GM19468 (cell line): ENCODE measurements at regions not wholly inside any gene's neighbourhood (a gene's known extent, or its start where the extent isn't known, plus 50 kb on each side); places are given as distances from the start of the nearest gene placed in this dataset.
"Not testable (repeated sequence)": the region's sequence is repeated elsewhere in the genome, so short reads cannot be mapped to it uniquely, and the experiment has no call there.

Experiments used
- ATAC-seq: cut with Tn5 transposase; IDR thresholded peaks from one replicate; pipeline ENCODE4 v1.9.1; 2021; ENCODE audit warnings: mild to moderate bottlenecking, moderate library complexity, moderate number of reproducible peaks; ENCODE audit not compliant: unreplicated experiment; ENCODE audit errors: extremely low read depth

DNA sequence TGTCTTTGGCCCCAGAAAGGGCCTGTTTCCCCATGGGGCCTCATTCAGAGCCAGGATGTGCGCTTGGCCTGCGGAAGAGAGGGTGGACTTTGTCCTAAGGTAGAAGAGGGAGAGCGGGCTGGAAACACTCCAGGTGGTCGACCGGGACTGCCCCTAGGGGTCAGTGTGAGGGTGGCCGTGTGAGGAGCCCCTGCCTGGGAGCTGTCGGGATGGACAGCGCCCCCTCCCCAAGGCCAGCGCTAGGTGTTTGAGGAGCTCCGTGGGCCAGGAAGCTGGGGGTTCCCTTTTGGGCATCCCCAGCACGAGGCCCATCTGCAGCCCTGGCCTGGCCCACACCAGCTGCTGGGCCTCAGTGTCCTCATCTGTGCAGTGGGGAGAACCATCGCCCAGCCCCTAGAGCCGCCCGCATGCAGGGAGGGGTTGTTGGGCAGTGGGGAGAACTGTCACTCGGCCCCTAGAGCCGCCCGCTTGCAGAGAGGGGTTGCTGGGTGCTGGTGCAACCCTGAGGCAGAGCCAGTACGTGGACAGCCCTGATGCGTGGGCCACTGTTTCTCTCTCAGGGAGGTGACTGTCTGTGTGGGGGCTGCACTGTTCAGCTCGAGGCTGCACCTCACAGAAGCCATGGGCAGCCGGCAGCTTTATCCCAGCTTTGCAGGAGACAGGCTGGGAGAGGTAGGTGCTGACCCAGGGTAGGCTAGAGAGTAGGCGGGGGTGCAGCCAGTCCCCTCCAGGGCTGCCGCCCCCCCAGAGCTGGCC, 1319.9 kb downstream of the BRD1 start:
- no peak for ATAC-seq

DNA sequence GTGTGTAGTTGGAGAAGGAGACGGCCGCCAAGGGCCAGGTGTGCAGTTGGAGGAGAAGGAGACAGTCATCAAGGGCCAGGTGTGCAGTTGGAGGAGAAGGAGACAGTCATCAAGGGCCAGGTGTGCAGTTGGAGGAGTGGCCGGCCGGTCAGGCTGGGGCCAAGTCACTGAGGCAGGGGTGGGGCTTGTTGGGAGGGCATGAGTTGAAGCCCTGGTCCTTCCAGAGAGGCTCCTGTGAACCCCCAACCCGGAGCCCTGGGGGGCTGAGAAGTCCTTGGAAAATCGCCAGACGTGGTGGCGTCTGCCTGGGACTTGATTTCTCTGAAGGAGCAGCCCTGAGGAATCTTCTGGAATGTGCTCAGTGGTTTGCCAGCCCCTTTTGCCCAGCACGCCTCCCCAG, 1320.5 kb downstream of the BRD1 start:
- no peak for ATAC-seq

DNA sequence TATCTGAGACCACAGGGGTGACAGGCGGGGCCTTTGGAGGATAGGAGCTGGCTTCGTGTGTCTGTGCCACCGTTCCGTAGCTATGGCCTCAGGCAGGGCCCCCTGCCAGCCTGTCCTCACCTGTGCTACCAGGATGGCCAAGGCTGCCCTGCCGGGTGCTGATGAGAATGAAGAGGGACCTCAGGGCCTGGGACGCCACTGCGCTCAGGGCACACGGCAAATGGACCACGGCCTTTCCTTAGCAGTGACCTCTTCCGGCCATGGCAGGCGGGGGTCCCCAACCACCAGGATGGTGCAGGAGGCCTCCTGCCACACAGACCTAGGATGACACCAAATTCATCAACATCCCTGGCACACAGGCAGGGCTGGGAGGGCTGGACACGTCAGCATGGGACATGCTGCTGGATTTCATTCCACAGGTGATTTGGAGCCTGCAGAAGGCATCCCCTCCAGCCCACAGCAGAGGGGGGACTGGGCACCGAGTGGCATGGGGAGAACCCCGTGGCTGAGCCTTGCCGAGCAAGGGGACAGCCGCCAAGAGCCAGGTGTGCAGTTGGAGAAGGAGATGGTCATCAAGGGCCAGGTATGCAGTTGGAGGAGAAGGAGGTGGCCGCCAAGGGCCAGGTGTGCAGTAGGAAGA, 1321.0 kb downstream of the BRD1 start:
- no peak for ATAC-seq

DNA sequence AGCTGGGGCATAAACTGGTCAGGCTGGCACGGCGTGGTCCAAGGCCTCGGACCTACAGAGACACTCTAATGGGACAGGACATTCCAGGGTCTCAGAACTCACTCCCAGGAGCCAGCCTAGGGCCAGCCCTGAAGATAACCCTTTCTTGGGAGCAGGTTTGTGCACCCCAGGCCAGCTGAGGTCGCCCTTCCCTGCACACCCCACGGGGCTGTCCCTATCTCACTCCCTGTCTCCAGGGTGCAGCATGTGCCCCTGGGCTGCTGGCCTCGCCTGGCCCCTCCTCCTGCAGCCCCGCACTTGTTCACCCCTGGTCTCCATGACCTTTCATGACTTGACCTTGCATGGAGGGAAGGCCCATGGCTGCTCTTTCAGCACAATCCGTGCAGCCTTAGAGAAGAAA, 1321.8 kb downstream of the BRD1 start:
- ATAC-seq: no peak

DNA sequence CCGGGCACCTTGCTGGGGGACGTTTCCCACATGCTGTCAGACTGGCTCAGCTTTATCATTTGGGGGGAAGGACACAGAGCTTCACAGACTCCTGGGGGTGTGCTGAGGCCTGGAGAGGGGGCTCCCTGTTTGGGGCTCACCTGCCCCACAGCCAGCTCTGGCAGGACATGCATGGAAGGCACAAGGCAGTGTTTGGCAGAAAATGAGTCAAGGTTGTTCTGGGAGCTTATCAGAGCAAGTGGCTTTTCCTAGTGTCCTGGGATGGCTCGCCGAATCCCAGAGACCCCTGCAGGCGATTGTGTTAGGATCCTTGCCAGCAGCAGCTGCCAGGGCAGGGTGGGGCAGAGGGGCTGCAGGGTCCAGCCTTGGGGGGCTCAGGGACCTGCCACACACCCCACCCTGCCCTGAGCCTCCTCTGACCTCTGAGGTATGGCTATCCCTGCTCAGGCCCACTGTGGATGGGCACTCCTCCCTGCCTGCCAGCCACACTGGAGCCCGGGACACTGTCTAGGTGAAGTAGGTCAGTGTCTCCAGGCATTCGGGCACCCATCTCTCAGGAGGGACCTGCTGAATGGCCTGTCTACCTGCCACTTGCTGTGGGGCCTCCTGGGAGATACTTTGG, 1323.0 kb downstream of the BRD1 start:
- no peak for ATAC-seq

DNA sequence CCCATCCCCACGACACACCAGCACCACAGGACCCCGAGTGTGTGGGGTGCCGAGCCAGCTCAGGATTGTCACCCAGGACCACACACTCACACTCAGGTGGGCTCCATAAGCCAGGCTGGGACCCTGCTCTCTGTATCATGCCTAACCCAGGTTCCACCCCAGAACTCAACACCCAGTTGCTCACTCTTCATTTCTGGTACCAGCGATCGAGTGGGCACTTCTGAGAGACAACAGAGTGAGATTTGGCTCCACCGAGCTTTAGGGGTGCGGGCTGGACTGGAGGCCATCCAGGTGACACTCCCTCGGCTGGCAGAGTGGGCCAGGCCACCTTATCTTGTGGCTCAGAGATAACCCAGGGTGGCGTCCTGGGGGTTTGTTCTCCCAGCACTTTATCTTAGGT, 1323.8 kb downstream of the BRD1 start:
- ATAC-seq: no peak

DNA sequence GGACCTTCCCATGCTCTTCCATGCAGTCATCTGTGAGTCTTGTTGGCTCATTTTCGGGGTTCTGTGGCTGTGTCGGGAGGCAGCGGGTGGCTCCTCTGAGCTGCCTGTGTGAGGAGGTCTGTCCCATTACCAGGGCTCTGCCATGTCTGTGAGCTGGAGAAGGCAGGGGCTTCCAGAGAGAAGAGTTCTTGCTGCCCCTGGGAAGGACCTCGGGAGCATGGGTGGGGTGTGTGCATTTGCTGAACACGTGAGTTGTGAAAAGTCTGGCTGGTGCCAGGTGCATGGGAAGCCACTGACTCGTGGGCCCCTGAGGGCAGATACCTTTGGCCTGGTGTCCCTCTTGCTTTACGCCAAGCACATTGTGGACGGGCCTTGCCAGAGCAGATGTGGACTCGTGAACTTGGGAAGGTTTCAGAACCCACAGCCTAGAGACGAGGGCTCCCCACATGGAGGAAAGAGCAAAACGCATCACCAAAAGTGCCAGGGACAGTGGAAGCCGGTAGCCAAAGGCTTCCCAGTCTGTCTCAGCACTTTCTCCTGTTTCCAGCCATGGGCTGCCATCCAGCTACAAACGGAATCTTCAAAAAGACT, 1324.5 kb downstream of the BRD1 start:
- no peak for ATAC-seq

DNA sequence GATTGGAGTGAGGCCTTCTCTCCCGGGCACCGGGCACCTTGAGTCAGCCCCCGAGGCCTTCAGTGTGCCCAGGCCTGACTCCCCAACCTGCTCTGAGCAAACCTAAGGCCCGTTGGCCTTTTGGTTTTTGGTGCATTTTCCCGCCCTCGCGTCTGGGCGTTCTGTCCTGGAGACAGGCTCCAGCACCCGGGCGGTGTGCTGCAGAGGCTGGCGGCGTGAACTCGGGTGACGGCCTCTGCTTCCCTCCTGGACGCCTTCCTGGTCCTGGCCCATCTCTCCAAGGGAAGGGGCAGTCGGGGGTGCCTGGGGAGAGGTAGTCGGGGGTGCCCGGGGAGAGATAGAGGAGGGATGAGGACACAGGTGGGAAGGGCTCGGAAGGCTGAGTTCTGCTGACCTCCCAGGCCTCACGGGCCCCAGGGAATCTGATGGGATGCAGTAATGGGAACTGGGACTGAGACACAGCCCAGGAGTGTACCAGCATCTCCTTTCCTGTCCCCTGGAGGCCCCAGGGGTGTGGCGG, 1326.4 kb downstream of the BRD1 start:
- no peak for ATAC-seq

DNA sequence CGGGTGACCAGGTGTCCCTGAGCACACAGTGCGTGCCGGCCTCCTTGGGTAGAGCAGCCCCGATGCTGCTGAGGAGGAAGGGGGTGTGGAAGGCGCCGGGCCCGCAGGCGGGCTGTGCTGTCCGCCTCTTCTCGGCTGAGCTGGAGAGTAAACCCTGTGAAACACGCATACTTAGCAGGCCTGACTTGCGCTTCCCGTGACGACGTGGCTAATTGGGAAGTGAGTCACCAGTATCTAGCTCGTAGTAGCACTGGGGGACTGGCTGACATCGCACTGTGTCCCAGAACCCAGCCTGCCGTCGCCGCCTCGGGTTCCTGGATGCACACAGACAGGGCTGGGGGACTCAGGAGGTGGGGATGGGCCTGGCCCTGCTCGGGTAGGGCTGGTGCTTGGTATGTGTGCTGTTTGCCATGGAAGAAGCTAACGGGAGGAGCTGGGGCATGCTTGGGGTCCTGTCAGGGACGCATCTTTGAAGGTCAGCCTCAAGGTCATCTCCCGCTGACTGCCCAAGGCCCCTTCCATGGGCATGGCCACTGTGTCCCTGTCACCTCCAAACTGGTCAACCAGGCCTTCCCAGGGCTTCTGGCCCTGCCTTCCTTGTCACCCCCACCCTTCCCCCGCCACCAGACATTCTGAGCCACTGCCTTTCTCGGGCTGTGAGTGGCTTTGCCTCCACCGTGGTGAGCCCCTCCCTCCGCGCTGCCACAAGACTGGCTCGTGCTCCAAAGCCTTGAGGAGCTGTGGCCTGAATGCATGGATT, 1327.0 kb downstream of the BRD1 start:
- no peak for ATAC-seq

DNA sequence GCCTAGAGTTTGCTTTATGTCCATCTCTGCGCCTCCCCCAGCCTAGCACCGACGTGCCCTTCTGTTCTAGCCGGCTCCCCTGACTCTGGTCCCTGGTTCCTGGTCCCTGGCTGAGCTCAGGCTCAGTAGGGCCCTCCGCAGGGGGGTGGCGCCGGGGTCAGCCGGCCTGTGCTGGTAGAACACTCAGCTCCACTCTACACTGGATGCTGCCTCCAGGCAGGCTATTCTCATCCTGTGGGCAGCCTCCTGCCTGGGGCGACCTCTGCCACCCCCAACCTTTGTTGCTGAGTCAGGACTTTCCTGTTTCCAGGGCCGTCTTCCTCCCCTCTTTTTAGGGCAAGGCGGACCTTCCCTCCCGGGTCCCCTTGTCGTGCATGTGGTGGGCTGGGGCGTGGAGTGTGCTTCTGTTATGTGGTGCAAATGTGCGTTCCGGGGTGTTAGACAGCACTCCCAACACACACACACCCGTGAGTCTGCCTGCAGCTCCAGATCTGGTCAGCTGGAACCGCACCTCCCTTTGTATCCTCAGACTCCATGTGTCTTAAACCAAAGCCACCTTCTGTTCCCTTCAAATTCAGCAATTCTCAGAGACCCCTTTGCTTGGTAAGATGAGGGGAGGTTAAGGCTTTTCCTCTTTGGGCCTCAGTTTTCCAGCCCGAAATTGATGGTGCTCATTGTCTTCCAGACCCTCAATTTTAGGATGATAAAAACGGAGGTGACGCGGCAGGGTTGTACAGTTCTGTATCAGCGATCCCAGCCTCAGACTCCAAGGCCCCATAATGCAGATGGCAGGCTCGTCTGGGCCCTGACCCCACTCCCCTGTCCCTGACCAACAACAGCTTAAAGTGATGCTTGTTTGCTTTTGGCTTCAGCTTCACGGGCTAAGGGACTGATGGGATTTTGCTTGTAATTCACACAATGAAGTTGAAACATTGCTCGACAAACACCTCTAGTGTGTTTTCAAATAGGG, 1327.9 kb downstream of the BRD1 start:
- no peak for ATAC-seq

DNA sequence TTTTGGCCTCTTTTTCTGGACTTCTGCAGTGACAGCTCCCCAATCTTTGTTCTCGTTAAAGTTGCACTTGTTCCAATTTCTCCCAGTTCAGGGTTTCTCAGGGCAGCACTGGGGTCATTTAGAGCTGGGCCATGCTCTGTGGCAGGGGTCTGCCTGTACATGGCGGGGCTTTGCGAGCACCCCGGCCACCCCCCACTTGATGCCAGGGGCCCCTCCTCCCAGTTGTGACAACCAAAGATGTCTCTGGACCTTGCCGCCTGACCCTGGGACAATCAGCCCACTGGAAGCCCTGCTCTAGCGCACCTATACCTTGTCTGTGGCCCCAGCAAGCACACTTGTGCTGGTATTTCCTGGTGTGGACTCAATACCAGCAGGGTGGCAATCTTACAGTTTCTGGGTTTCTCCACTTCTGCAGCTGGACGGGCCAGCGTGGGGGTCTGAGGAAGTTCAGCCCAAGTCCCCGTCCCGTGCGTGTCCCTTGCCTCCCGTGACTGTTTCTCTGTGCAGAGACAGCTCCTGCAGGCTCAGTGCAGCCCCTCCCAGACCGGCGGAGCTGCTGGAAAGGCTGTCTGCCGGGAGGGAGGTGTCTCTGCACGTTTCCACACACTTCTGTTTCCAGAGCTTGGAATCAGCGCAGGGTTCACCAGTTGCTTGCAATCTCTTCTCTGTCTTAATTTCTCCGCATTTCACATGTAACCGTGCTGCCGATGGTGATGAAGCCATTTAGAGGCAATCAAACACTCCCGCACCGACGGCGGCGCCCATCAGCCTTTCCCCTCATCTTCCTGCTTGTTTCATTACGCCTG, 1328.9 kb downstream of the BRD1 start:
- ATAC-seq: no peak

DNA sequence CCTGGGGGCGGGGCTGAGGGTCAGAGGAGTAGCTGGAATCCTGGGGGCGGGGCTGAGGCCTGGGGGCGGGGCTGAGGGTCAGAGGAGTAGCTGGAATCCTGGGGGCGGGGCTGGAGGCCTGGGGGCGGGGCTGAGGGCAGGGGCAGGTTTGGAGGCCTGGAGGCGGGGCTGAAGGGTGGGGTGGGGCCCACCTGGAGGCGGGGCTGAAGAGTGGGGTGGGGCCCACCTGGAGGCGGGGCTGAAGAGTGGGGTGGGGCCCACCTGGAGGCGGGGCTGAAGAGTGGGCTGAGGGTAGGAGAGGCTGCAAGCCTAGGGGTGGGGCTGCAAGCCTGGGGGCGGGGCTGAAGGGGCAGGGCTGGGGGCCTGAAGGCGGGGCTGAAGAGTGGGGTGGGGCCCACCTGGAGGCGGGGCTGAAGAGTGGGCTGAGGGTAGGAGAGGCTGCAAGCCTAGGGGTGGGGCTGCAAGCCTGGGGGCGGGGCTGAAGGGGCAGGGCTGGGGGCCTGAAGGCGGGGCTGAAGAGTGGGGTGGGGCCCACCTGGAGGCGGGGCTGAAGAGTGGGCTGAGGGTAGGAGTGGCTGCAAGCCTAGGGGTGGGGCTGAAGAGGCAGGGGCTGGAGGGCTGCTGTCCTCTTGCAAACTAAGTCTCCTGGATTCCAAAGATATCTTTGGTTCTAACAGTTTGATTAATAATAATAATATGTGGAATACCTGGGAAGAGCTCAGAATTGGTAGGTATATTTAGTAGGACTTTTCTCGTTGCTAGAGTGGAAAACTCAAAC, 1329.7 kb downstream of the BRD1 start:
- not testable (repeated sequence) for ATAC-seq

DNA sequence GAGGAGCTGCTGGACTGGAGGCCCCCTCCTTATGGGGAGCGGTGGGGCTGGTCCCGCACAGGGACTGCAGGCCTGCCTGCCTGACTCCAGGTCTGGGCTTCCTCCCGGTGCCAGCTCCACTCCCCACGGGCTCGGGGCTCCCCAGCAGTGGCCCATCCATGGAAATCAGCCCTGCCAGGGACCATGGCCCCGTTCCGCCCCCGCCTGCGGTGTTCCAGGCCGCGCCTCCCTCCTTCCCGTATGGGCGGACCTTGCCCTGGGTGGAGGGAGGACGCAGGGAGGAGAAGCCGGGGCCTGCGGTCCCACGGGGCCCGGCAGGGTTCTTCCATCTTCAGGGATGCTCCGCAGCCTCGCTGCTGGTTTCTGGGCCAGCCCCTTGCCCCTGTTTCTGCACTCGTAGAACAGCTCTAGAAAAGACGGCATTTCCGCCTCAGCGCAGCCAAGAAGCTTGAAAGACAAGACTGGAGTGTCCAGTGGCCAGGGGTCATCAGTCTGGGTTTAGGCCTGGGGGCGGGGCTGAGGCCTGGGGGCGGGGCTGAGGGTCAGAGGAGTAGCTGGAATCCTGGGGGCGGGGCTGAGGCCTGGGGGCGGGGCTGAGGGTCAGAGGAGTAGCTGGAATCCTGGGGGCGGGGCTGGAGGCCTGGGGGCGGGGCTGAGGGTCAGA, 1330.6 kb downstream of the BRD1 start:
- no peak for ATAC-seq

DNA sequence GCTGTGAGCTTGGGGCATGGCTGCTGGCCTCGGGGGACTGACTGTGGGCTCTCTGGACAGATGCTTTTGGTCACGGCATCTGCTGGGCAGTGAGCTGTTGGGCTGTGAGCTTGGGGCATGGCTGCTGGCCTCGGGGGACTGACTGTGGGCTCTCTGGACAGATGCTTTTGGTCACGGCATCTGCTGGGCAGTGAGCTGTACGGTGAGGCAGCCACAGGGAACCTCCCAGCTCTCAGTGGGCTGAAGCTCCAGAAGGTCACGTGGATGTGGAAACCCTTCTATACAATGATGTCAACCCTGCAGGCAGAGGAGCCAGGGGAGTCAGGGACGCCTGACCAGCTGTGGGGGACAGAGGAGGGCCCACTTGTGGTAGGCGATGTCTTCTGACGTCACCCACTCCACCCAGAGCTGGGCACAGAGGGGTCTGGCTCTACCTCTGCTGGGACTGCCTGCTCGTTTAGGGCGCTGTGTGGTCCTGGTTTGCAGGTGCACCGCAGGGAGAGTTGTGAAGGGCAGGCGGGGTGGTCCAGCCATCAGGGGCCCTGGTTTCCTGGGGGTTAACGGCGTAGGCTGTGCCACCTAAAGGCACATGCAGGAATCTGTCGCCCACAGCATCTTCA, 1331.3 kb downstream of the BRD1 start:
- no peak for ATAC-seq

DNA sequence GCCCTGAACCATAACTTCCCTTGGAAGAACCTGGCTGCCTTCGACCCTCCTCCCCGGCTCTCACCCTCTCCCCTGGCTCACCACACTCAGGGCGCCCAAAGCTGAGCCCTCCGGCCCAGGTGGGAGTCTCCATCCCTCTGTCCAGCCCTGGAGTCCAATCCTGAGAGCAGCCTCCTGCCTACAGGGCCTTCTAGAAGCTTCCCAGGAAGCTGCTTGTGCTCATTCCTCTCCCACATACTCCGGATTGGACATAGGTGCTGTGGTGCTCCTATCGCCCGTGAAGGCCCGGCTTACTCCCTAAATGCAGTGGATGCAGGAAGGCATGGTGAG, 1332.0 kb downstream of the BRD1 start:
- ATAC-seq: no peak

DNA sequence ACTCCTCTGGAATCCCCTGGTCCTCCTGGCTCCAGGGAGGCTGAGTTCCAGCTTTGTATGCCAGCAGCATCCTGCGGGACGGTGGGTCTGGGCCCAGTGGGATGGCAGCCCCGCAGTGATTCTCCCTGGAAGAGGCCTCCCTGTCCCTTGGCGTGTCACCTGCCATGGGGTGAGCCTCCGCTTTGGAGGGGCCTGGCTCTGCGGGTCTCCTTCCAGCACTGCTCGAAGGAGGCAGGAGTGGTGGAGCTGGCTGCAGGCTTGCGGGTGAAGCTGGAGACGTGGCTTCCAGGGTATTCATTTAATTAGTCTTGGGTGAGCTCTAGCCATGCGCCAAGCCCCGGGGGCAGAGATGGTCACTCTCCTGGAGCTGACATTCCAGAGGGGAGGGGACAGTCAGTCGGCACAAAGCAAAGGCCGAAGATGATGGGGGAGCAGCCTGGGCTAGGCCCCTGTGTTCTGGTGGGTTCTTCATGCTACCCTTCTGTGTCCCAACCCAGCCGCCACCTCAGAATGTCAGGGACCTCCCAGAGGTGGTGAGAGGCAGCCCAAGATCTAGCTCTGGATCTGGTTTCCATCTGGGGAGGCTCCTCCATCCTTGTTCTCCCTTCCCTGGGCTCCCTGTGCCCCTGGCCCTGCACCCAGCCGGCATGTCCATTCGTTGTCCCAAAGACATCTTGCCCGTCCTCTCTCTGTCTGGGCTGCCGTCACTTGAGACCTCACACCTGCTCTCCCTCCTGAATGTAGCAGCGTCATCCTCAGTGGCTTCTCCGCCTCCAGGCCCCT, 1332.5 kb downstream of the BRD1 start:
- ATAC-seq: no peak
